ENCODE measurements at regions not wholly inside any gene's neighbourhood (a gene's known extent, or its start where the extent isn't known, plus 50 kb on each side); places are given as distances from the start of the nearest gene placed in this dataset.
"Not testable (repeated sequence)": the region's sequence is repeated elsewhere in the genome, so short reads cannot be mapped to it uniquely, and the experiment has no call there.

DNA sequence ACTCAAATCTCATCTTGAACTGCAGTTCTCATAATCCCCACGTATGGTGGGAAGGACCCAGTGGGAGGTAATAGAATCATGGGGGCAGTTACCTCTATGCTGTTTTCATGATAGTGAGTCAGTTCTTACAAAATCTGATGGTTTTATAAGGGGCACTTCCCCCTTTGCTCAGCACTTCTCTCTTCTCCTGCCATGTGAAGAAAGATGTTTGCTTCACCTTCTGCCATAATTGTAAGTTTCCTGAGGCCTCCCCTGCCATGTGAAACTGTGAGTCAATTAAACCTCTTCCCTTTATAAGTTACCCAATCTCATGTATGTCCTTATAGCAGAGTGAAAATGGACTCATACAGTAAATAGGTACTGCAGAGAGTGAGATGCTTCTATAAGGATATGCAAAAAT, 1050.6 kb upstream of the GRIA3 start:
- TF ChIP-seq, protein P1, sequence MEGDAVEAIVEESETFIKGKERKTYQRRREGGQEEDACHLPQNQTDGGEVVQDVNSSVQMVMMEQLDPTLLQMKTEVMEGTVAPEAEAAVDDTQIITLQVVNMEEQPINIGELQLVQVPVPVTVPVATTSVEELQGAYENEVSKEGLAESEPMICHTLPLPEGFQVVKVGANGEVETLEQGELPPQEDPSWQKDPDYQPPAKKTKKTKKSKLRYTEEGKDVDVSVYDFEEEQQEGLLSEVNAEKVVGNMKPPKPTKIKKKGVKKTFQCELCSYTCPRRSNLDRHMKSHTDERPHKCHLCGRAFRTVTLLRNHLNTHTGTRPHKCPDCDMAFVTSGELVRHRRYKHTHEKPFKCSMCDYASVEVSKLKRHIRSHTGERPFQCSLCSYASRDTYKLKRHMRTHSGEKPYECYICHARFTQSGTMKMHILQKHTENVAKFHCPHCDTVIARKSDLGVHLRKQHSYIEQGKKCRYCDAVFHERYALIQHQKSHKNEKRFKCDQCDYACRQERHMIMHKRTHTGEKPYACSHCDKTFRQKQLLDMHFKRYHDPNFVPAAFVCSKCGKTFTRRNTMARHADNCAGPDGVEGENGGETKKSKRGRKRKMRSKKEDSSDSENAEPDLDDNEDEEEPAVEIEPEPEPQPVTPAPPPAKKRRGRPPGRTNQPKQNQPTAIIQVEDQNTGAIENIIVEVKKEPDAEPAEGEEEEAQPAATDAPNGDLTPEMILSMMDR (IDR thresholded peaks at IDR 0.05) = no peak
- TF ChIP-seq POLR2A (IDR thresholded peaks at IDR 0.05) = no peak
- 60 to 67% methylated on average over 1 of the region's 1 CpG for WGBS, 2 donors
- intact Hi-C loops (cut with DNase I; ENCODE audit: low total_unique reads) = no loop called here
- H3K4me3 ChIP-seq (ENCODE audit: low read depth, poor library complexity, severe bottlenecking) = no peak overlapping the region
- DNase-seq (ENCODE audit: low spot score in 2 of 2) = no peak

DNA sequence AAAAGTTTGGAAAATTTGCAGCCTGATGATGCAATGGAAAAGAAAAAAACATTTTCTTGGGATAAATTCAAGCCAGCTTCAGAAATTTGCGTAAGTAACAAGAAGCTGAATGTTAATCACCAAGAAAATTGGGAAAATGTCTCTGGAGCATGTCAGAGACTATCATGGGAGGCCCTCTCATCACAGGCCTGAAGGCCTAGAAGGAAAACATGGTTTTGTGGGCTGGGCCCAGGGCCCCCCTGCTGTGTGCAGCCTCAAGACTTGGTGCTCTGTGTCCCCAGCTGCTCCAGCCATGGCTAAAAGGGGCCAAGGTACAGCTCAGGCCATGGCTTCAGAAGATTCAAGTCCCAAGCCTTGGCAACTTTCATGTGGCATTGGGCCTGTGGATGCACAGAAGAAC, 1049.8 kb upstream of the GRIA3 start:
- DNase-seq (ENCODE audit: low spot score in 2 of 2) = no peak
- intact Hi-C loops (cut with DNase I; ENCODE audit: low total_unique reads) = no loop called here
- 38 to 63% methylated on average over 1 of the region's 1 CpG for WGBS, 2 donors
- no peak overlapping the region for H3K4me3 ChIP-seq (ENCODE audit: low read depth, poor library complexity, severe bottlenecking)
- TF ChIP-seq POLR2A (IDR thresholded peaks at IDR 0.05) = no peak
- TF ChIP-seq, protein P1 (IDR thresholded peaks at IDR 0.05) = no peak

DNA sequence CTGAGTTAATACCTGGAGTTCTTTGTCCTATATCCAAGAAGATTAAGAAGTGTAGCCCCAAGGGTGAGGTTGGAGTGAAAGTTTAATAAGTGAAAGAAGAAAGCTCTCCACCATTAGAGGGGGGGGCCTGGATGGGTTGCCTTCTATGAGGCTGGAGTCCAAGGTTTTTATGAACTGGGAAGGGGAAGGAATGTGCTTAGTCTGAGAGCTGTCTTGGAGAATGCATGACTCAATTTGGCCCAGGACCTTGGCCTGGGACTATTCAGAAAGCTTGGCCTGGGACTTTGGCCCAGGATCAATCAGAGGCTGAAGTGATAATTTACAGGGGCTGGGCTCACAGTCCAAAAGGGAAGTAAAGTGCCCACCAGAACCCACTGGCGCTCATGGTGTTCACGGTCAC, 1049.0 kb upstream of the GRIA3 start:
- no peak for DNase-seq (ENCODE audit: low spot score in 2 of 2)
- H3K4me3 ChIP-seq (ENCODE audit: low read depth, poor library complexity, severe bottlenecking) = no peak overlapping the region
- WGBS, 2 donors = 69 to 87% methylated on average over 2 of the region's 2 CpGs
- intact Hi-C loops (cut with DNase I; ENCODE audit: low total_unique reads) = no loop called here
- TF ChIP-seq, protein P1 (IDR thresholded peaks at IDR 0.05) = no peak
- no peak for TF ChIP-seq POLR2A (IDR thresholded peaks at IDR 0.05)

DNA sequence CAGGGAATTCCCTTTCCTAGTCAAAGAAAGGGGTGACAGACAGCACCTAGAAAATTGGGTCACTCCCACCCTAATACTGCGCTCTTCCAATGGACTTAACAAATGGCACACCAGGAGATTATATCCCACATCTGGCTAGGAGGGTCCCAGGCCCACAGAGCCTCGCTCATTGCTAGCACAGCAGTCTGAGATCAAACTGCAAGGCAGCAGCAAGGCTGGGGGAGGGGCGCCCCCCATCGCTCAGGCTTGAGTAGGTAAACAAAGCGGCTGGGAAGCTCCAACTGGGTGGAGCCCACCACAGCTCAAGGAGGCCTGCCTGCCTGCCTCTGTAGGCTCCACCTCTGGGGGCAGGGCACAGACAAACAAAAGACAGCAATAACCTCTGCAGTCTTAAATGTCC, 1043.9 kb upstream of the GRIA3 start:
- H3K4me3 ChIP-seq (ENCODE audit: low read depth, poor library complexity, severe bottlenecking); intact Hi-C loops (cut with DNase I; ENCODE audit: low total_unique reads): not testable (repeated sequence)
- WGBS, 2 donors = 75 to 84% methylated on average over 5 of the region's 5 CpGs
- DNase-seq (ENCODE audit: low spot score in 2 of 2) = peak in 1 of 2 donors; percentile 70

DNA sequence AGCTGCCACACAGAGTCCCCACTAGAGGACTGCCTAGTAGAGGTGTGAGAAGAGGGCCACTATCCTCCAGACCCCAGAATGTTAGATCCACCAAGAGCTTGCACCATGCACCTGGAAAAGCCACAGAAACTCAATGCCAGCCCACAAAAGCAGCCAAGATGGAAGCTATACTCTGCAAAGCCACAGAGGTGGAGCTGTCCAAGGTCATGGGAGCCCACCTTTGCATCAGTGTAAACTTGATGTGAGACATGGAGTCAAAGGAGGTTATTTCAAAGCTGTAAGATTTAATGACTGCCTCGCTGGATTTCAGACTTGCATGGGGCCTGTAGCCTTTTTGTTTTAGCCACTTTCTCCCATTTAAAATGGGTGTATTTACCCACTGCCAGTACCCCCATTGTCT, 1030.1 kb upstream of the GRIA3 start:
- 79 to 92% methylated on average over 1 of the region's 1 CpG for WGBS, 2 donors
- intact Hi-C loops (cut with DNase I; ENCODE audit: low total_unique reads) = no loop called here
- DNase-seq (ENCODE audit: low spot score in 2 of 2) = no peak
- TF ChIP-seq, protein P1 (IDR thresholded peaks at IDR 0.05) = no peak
- no peak for TF ChIP-seq POLR2A (IDR thresholded peaks at IDR 0.05)
- no peak overlapping the region for H3K4me3 ChIP-seq (ENCODE audit: low read depth, poor library complexity, severe bottlenecking)

DNA sequence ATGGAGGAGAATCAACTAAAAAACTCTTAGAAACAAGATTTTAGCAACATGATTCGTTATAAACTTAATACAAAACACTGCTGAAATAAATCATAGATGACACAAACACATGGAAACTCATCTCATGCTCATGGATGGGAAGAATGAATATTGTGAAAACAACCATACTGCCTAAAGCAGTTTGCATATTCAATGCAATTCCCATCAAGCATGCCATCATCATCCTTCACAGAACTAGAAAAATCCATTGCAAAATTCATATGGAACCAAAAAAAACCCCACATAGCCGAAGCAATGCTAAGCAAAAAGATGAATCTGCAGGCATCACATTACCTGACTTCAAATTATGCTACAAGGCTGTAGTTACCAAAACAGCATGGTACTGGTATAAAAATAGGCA, 1015.8 kb upstream of the GRIA3 start:
- intact Hi-C loops (cut with DNase I; ENCODE audit: low total_unique reads) = no loop called here
- no peak overlapping the region for H3K4me3 ChIP-seq (ENCODE audit: low read depth, poor library complexity, severe bottlenecking)
- 42 to 66% methylated on average over 2 of the region's 2 CpGs for WGBS, 2 donors
- TF ChIP-seq, protein P1 (IDR thresholded peaks at IDR 0.05) = no peak
- no peak for DNase-seq (ENCODE audit: low spot score in 2 of 2)
